ENCODE measurements at regions not wholly inside any gene's neighbourhood (a gene's known extent, or its start where the extent isn't known, plus 50 kb on each side); places are given as distances from the start of the nearest gene placed in this dataset.

DNA sequence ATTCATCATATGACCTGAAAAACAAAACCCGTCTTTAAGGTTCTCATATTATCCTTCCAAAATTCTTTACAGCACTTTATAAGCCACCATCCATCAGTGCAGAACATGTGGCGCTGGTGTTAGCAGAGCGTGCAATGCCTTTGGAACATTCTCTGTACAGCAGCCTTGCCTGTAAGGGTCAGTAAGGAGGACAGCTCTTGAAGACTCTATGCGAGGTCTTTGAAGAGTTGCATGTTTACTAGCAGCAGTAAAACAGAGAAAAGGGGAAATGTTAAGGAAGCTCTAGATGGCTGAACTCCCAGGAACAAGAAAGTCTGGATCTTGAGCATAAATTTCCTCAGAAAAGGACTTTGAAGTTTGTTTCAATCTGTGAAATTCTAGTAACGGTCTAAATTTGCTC is 365.6 kb downstream of the DUSP10 start:
- TF ChIP-seq, protein P1, sequence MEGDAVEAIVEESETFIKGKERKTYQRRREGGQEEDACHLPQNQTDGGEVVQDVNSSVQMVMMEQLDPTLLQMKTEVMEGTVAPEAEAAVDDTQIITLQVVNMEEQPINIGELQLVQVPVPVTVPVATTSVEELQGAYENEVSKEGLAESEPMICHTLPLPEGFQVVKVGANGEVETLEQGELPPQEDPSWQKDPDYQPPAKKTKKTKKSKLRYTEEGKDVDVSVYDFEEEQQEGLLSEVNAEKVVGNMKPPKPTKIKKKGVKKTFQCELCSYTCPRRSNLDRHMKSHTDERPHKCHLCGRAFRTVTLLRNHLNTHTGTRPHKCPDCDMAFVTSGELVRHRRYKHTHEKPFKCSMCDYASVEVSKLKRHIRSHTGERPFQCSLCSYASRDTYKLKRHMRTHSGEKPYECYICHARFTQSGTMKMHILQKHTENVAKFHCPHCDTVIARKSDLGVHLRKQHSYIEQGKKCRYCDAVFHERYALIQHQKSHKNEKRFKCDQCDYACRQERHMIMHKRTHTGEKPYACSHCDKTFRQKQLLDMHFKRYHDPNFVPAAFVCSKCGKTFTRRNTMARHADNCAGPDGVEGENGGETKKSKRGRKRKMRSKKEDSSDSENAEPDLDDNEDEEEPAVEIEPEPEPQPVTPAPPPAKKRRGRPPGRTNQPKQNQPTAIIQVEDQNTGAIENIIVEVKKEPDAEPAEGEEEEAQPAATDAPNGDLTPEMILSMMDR (IDR thresholded peaks at IDR 0.05), result no peak
- TF ChIP-seq POLR2A (IDR thresholded peaks at IDR 0.05), result no peak

Measured in testis (tissue), 2 donors.